ENCODE measurements at regions not wholly inside any gene's neighbourhood (a gene's known extent, or its start where the extent isn't known, plus 50 kb on each side); places are given as distances from the start of the nearest gene placed in this dataset.

DNA sequence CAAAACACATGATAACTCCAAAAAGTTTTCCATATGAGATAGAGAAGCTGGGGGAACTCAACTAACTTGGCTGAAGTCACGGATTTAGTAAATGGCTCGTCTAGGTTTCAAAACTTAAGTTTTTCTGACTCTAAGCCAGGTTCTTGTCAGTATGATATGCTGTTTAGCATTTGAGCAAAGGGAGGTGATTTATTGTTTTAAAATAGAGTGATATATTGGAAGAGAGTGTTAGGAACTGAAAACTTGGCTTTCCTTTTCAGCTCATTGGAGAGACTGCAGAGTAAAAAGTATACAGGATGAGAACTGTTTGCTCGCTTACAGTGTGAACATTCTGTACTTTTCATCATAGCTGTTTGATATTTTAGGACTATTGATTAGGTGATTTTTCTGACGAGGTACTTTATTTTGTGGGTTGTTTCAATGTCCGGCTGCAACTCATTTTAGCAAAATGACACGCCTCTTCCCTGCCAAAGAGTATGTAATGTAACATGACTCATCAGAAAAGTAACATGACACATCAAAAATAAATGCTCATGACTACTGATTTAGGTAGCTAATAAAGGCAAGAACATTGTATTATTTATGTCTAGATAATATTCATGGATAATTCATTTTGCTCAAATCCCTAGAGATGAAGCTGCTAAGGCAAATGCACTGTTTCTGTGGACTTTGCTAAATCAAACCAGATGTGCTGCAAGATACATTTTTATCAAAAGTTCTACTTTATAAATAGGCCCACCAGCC, 355.1 kb downstream of the GPATCH2 start:
- no peak for DNase-seq
- Mint-ChIP-seq H3K27me3 (no peaks in the 10 kb centered on the region), H3K4me1 (ENCODE audit: low read depth) (no peaks in the 10 kb centered on the region), H3K27ac (no peak overlapping the region), H3K4me3 (no peak overlapping the region), H3K36me3 (ENCODE audit: low read depth) (no peaks in the 10 kb centered on the region), H3K9me3 (peaks cover 3% of the 10 kb centered on the region)
- intact Hi-C loops (cut with micrococcal nuclease), result no loop called here
- TF ChIP-seq, protein P1, sequence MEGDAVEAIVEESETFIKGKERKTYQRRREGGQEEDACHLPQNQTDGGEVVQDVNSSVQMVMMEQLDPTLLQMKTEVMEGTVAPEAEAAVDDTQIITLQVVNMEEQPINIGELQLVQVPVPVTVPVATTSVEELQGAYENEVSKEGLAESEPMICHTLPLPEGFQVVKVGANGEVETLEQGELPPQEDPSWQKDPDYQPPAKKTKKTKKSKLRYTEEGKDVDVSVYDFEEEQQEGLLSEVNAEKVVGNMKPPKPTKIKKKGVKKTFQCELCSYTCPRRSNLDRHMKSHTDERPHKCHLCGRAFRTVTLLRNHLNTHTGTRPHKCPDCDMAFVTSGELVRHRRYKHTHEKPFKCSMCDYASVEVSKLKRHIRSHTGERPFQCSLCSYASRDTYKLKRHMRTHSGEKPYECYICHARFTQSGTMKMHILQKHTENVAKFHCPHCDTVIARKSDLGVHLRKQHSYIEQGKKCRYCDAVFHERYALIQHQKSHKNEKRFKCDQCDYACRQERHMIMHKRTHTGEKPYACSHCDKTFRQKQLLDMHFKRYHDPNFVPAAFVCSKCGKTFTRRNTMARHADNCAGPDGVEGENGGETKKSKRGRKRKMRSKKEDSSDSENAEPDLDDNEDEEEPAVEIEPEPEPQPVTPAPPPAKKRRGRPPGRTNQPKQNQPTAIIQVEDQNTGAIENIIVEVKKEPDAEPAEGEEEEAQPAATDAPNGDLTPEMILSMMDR (IDR thresholded peaks at IDR 0.05), result no peak
- ChIA-PET CTCF (no interaction called here), POLR2A (no interaction called here)
- ATAC-seq, result no peak

DNA sequence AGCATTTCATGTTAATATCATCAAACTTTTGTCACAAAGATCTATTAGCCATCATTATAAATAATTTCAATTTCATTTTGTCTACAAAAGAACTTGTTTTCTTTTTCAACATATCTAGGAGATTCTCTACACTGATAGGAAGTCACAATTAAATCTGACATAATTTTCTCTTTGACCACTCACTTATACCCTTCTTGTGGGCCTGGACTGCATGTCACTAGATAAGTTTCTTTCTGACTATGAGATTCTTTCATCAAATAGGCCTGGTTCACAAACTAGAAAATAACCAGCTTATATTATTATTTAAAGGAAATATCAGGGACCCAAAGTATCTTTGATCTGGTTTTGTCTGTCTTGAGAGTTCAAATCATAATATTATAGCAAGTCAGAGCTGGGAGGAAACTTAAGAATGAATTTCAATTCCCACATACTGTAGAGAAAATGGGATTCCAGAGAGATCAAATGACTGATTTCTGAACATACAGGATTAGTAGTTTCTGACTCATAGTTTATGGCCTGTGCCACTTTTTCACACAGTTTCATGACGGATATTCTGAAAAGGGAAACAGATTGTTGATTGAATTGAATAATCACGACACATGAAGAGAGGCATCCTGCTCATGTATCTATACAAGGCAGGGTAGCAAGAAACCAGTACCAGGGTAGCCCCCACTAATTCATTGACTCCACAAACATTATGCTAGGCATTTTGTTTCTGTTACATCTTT, 355.8 kb downstream of the GPATCH2 start:
- TF ChIP-seq, protein P1 (IDR thresholded peaks at IDR 0.05), result no peak
- Mint-ChIP-seq H3K27ac (no peak overlapping the region), H3K4me3 (no peak overlapping the region), H3K36me3 (ENCODE audit: low read depth) (no peaks in the 10 kb centered on the region), H3K4me1 (ENCODE audit: low read depth) (no peaks in the 10 kb centered on the region), H3K27me3 (no peaks in the 10 kb centered on the region), H3K9me3 (peaks cover 3% of the 10 kb centered on the region)
- DNase-seq (no peak), ATAC-seq (no peak)
- CTCF ChIA-PET, result no interaction called here
- intact Hi-C loops (cut with micrococcal nuclease), result no loop called here
- POLR2A ChIA-PET, result no interaction called here

DNA sequence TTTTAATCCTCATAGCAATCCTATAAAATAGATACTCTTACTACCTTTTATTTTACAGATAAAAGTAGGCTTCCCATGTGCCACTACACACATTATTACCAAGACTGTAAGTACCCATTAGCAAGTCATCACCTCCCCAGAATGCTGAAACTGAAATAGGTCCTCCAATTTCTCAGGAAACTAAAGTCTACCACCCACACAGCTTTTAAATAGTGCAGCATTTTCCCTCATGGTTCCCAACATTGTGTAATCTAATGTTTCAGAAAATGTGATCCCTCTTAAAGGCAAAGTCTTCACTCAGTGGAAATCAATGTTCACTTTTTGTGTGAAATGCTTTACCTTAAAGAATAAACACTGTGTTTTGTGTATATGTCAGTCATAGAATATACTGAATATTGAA, 356.5 kb downstream of the GPATCH2 start:
- Mint-ChIP-seq H3K4me3 (no peak overlapping the region), H3K27me3 (no peaks in the 10 kb centered on the region), H3K36me3 (ENCODE audit: low read depth) (no peaks in the 10 kb centered on the region), H3K9me3 (peaks cover 3% of the 10 kb centered on the region), H3K4me1 (ENCODE audit: low read depth) (no peaks in the 10 kb centered on the region), H3K27ac (no peak overlapping the region)
- ATAC-seq, result no peak
- TF ChIP-seq, protein P1 (IDR thresholded peaks at IDR 0.05), result no peak
- POLR2A ChIA-PET, result no interaction called here
- intact Hi-C loops (cut with micrococcal nuclease), result no loop called here
- CTCF ChIA-PET, result no interaction called here
- DNase-seq, result no peak

GRCh38 chr1:217273866-217274265, 357.0 kb downstream of the GPATCH2 start:
- intact Hi-C loops (cut with micrococcal nuclease), result no loop called here
- H3K27me3 Mint-ChIP-seq, result no peaks in the 10 kb centered on the region
- ChIA-PET POLR2A (no interaction called here), CTCF (no interaction called here)
- H3K9me3 Mint-ChIP-seq, result peaks cover 3% of the 10 kb centered on the region
- no peaks in the 10 kb centered on the region for H3K36me3 Mint-ChIP-seq (ENCODE audit: low read depth)
- TF ChIP-seq, protein P1 (IDR thresholded peaks at IDR 0.05), result no peak
- no peaks in the 10 kb centered on the region for H3K4me1 Mint-ChIP-seq (ENCODE audit: low read depth)
- no peak overlapping the region for H3K27ac Mint-ChIP-seq
- no peak for ATAC-seq
- H3K4me3 Mint-ChIP-seq, result no peak overlapping the region
- DNase-seq, result no peak

GRCh38 chr1:217272385-217272784, 358.5 kb downstream of the GPATCH2 start:
- no peaks in the 10 kb centered on the region for H3K27me3 Mint-ChIP-seq
- CTCF ChIA-PET, result no interaction called here

More at GRCh38 chr1:217272385-217272784, 358.5 kb downstream of the GPATCH2 start:
- Mint-ChIP-seq H3K4me1 (ENCODE audit: low read depth) (no peaks in the 10 kb centered on the region), H3K27ac (no peak overlapping the region), H3K36me3 (ENCODE audit: low read depth) (no peaks in the 10 kb centered on the region), H3K9me3 (peaks cover 3% of the 10 kb centered on the region), H3K4me3 (no peak overlapping the region)
- ATAC-seq, result no peak
- TF ChIP-seq, protein P1 (IDR thresholded peaks at IDR 0.05), result no peak
- intact Hi-C loops (cut with micrococcal nuclease), result no loop called here
- DNase-seq, result no peak
- POLR2A ChIA-PET, result no interaction called here
